ENCODE measurements at regions not wholly inside any gene's neighbourhood (a gene's known extent, or its start where the extent isn't known, plus 50 kb on each side); places are given as distances from the start of the nearest gene placed in this dataset.
A peak's percentile ranks its signal among the peaks of the same experiment; 100 is the strongest.

DNA sequence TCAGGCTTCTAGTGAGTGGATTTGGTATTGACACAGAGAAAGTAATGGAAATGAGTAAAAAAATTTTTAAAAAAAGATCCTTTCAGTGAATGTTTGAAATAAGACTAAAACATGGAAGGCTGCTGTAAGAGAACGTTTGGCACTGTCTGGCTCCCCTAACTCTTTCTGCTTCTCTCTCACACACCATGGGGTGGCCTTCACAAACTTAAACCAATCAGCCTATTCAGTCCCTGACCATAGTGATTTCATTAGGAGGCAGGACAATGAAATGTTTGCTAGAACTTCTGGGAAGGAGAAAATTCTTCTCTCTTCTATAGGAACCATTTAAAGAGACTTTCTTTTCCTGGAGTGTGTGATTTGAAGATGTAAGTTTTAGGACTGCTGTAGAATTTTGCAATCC lies 84.2 kb upstream of the GRIN2B start:
- Histone ChIP-seq H3K79me2 (ENCODE audit: control insufficient read depth, insufficient read depth, low read length) (no peaks in the 10 kb centered on the region), H3K27ac (ENCODE audit: control insufficient read depth, insufficient read depth, low read length) (no peak overlapping the region), H3K27me3 (ENCODE audit: control insufficient read depth, extremely low read depth, insufficient read depth, low read length) (no peaks in the 10 kb centered on the region), H3K4me2 (ENCODE audit: control insufficient read depth, extremely low read depth, insufficient read depth, low read depth, low read length) (no peak overlapping the region), H2AFZ (ENCODE audit: control insufficient read depth, low read length) (no peak overlapping the region), H3K9ac (ENCODE audit: control insufficient read depth, extremely low read depth, insufficient read depth, low read length) (no peak overlapping the region), H4K20me1 (ENCODE audit: control insufficient read depth, extremely low read depth, insufficient read depth, low read length) (no peaks in the 10 kb centered on the region), H3K36me3 (ENCODE audit: control insufficient read depth in 2 of 2, extremely low read depth in 1 of 2, insufficient read depth in 2 of 2, low read length in 2 of 2) (no peaks in the 10 kb centered on the region), H3K9me3 (ENCODE audit: control insufficient read depth, low read depth, low read length) (no peaks in the 10 kb centered on the region), H3K9me1 (ENCODE audit: control insufficient read depth, extremely low read depth, insufficient read depth, low read length) (no peaks in the 10 kb centered on the region), H3K4me1 (ENCODE audit: control insufficient read depth, extremely low read depth, insufficient read depth, low read length) (peaks cover 9% of the 10 kb centered on the region), H3K4me3 (ENCODE audit: control insufficient read depth in 2 of 3, extremely low read depth in 1 of 3, insufficient read depth in 2 of 3, low read depth in 1 of 3, low read length in 3 of 3) (no peak overlapping the region)
- FAIRE-seq (no peak), DNase-seq (ENCODE audit: low read depth, low spot score) (no peak)
- dilution Hi-C loops (cut with MboI; ENCODE audit: extremely low pct_ligation_motif_present, low sequenced_read_pairs), result no loop called here
- TF ChIP-seq EZH2 (IDR thresholded peaks at IDR 0.05; ENCODE audit: low read length), result no peak
- TF ChIP-seq, protein P1, sequence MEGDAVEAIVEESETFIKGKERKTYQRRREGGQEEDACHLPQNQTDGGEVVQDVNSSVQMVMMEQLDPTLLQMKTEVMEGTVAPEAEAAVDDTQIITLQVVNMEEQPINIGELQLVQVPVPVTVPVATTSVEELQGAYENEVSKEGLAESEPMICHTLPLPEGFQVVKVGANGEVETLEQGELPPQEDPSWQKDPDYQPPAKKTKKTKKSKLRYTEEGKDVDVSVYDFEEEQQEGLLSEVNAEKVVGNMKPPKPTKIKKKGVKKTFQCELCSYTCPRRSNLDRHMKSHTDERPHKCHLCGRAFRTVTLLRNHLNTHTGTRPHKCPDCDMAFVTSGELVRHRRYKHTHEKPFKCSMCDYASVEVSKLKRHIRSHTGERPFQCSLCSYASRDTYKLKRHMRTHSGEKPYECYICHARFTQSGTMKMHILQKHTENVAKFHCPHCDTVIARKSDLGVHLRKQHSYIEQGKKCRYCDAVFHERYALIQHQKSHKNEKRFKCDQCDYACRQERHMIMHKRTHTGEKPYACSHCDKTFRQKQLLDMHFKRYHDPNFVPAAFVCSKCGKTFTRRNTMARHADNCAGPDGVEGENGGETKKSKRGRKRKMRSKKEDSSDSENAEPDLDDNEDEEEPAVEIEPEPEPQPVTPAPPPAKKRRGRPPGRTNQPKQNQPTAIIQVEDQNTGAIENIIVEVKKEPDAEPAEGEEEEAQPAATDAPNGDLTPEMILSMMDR (optimal IDR thresholded peaks at IDR 0.05 in 1 of 3, IDR thresholded peaks at IDR 0.05 in 1 of 3, conservative IDR thresholded peaks at IDR 0.05 in 1 of 3; ENCODE audit: extremely low read depth in 1 of 3, insufficient read depth in 2 of 3, low read length in 3 of 3), result no peak

DNA sequence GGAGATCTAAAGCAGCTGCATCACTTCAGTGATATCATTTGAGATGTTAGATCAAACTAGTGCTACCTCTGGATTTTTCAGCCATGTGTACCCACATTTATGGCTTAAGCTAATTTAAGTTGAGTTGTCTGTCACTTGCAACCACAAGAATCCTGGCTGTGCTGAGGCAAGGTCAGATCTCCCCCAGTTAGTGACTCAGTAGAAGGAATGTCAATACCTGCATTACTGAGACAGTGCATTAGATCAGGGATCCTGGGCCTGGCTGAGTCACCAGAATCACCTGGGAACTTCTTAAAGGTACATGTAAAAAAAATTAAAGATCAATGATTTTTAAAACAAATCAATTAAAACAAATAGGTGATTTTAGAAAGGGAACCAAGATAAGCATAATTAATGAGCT lies 84.6 kb upstream of the GRIN2B start:
- no peak overlapping the region for H3K9ac ChIP-seq (ENCODE audit: control insufficient read depth, extremely low read depth, insufficient read depth, low read length)
- no peaks in the 10 kb centered on the region for H3K9me3 ChIP-seq (ENCODE audit: control insufficient read depth, low read depth, low read length)
- peaks cover 9% of the 10 kb centered on the region for H3K4me1 ChIP-seq (ENCODE audit: control insufficient read depth, extremely low read depth, insufficient read depth, low read length)
- dilution Hi-C loops (cut with MboI; ENCODE audit: extremely low pct_ligation_motif_present, low sequenced_read_pairs), result no loop called here
- FAIRE-seq (peak; percentile 5), DNase-seq (ENCODE audit: low read depth, low spot score) (peak; percentile 58)
- no peak overlapping the region for H3K27ac ChIP-seq (ENCODE audit: control insufficient read depth, insufficient read depth, low read length)
- no peak overlapping the region for H2AFZ ChIP-seq (ENCODE audit: control insufficient read depth, low read length)
- H4K20me1 ChIP-seq (ENCODE audit: control insufficient read depth, extremely low read depth, insufficient read depth, low read length), result no peaks in the 10 kb centered on the region
- no peaks in the 10 kb centered on the region for H3K9me1 ChIP-seq (ENCODE audit: control insufficient read depth, extremely low read depth, insufficient read depth, low read length)
- no peaks in the 10 kb centered on the region for H3K79me2 ChIP-seq (ENCODE audit: control insufficient read depth, insufficient read depth, low read length)
- TF ChIP-seq, protein P1 (optimal IDR thresholded peaks at IDR 0.05 in 1 of 3, IDR thresholded peaks at IDR 0.05 in 1 of 3, conservative IDR thresholded peaks at IDR 0.05 in 1 of 3; ENCODE audit: extremely low read depth in 1 of 3, insufficient read depth in 2 of 3, low read length in 3 of 3), result no peak
- TF ChIP-seq EZH2 (IDR thresholded peaks at IDR 0.05; ENCODE audit: low read length), result no peak
- H3K27me3 ChIP-seq (ENCODE audit: control insufficient read depth, extremely low read depth, insufficient read depth, low read length), result no peaks in the 10 kb centered on the region
- H3K4me2 ChIP-seq (ENCODE audit: control insufficient read depth, extremely low read depth, insufficient read depth, low read depth, low read length), result no peak overlapping the region
- no peak overlapping the region for H3K4me3 ChIP-seq (ENCODE audit: control insufficient read depth in 2 of 3, extremely low read depth in 1 of 3, insufficient read depth in 2 of 3, low read depth in 1 of 3, low read length in 3 of 3)
- no peaks in the 10 kb centered on the region for H3K36me3 ChIP-seq (ENCODE audit: control insufficient read depth in 2 of 2, extremely low read depth in 1 of 2, insufficient read depth in 2 of 2, low read length in 2 of 2)
